ENCODE measurements at regions not wholly inside any gene's neighbourhood (a gene's known extent, or its start where the extent isn't known, plus 50 kb on each side); places are given as distances from the start of the nearest gene placed in this dataset.

DNA sequence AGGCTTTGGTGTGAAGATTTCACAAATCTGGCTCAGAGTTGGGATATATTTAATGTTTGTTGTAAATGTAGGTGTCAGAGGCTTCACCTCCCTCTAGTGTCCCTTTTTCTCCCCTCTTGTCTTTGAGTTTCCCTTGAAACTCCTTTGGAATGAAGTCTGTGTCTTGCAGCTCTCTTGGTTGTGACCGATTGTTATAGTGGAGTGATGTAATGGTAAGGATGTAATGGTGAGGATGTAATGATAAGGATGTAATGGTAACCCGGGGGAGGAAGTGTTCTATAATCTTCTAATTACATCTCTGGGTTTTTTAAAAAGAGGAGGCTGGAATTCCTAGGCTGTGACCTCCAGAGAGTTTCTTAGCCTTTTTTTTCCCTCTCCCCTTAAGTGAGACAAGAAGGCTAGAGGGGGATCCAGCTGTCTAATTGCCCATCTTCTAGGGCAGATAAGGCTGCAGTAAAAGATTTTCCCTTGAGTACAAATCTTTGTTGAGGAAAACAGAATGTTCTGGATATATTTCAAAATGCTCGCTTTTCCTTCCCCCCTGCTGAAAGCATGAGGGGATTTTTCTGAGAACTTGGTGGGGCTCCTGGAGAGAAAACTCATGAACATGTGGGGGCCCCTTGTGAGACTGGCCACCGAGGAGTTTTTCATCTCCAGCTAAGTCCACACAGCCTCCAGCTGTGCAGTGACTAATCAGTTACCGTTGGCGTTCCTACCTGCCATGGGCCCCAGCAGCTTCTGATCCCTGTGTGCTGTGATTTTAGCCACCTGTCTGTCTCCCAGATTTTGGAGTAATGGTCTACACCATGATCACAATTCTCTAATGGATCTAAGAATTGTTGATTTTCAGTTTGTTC is 156.7 kb upstream of the PMEPA1 start:
- no peak overlapping the region for H3K4me3 ChIP-seq
- H3K27me3 ChIP-seq (ENCODE audit: low read depth): peaks cover 41% of the 10 kb centered on the region
- no peaks in the 10 kb centered on the region for H3K4me1 ChIP-seq
- no peak for DNase-seq
- TF ChIP-seq, protein P1, sequence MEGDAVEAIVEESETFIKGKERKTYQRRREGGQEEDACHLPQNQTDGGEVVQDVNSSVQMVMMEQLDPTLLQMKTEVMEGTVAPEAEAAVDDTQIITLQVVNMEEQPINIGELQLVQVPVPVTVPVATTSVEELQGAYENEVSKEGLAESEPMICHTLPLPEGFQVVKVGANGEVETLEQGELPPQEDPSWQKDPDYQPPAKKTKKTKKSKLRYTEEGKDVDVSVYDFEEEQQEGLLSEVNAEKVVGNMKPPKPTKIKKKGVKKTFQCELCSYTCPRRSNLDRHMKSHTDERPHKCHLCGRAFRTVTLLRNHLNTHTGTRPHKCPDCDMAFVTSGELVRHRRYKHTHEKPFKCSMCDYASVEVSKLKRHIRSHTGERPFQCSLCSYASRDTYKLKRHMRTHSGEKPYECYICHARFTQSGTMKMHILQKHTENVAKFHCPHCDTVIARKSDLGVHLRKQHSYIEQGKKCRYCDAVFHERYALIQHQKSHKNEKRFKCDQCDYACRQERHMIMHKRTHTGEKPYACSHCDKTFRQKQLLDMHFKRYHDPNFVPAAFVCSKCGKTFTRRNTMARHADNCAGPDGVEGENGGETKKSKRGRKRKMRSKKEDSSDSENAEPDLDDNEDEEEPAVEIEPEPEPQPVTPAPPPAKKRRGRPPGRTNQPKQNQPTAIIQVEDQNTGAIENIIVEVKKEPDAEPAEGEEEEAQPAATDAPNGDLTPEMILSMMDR (IDR thresholded peaks at IDR 0.05; ENCODE audit: borderline replicate concordance): no peak
- intact Hi-C loops (cut with micrococcal nuclease): no loop called here
- no peak overlapping the region for H3K27ac ChIP-seq (replicated peaks)
- peaks cover 6% of the 10 kb centered on the region for H3K9me3 ChIP-seq (replicated peaks)
- no peaks in the 10 kb centered on the region for H3K36me3 ChIP-seq

DNA sequence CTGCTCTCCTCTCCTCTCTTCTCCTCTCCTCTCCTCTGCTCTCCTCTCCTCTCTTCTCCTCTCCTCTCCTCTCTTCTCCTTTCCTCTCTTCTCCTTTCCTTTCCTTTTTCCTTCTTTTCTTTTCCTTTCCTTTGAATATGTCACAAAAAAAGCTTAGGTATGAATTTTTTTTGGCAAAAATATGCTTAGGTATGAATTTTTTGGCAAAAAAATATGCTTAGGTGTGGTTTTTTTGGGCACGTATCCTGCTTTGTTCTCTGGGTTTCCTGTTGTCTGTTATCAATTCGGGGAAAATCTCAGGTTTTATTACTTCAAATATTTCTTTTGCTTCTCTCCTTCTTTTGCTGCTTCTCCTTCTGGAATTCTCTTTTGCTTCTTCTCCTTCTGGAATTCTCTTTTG is 155.5 kb upstream of the PMEPA1 start:
- Histone ChIP-seq H3K36me3 (no peaks in the 10 kb centered on the region), H3K4me1 (no peaks in the 10 kb centered on the region), H3K27ac (replicated peaks) (no peak overlapping the region), H3K4me3 (no peak overlapping the region), H3K9me3 (replicated peaks) (peaks cover 6% of the 10 kb centered on the region), H3K27me3 (ENCODE audit: low read depth) (peaks cover 31% of the 10 kb centered on the region)
- intact Hi-C loops (cut with micrococcal nuclease): no loop called here
- TF ChIP-seq, protein P1 (IDR thresholded peaks at IDR 0.05; ENCODE audit: borderline replicate concordance): no peak
- DNase-seq: no peak

- intact Hi-C loops (cut with micrococcal nuclease): no loop called here
- Histone ChIP-seq H3K27ac (replicated peaks) (no peak overlapping the region), H3K4me1 (no peaks in the 10 kb centered on the region), H3K27me3 (ENCODE audit: low read depth) (no peaks in the 10 kb centered on the region), H3K9me3 (replicated peaks) (peaks cover 6% of the 10 kb centered on the region), H3K36me3 (no peaks in the 10 kb centered on the region), H3K4me3 (no peak overlapping the region)
- TF ChIP-seq, protein P1 (IDR thresholded peaks at IDR 0.05; ENCODE audit: borderline replicate concordance): no peak
- no peak for DNase-seq
These were observed 150.8 kb upstream of the PMEPA1 start for GRCh38 chr20:57860576-57860975.

DNA sequence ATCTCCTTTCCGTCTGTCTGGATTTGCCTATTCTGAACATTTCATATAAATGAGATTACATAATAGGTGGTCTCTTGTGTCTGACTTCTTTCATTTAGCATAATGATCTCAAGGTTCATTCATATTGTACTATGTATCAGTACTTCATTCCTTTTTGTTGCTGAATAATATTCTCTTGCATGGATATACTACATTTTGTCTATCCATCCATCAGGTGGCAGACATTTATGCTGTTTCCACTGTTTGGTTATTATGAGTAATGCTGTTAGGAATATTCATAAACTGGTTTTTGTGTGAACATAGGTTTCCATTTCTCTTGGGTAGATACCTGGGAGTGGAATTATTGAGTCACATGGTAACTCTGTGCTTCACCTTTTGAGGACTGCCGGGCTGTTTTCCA is 148.2 kb upstream of the PMEPA1 start:
- no peak overlapping the region for H3K27ac ChIP-seq (replicated peaks)
- DNase-seq: no peak
- no peaks in the 10 kb centered on the region for H3K9me3 ChIP-seq (replicated peaks)
- intact Hi-C loops (cut with micrococcal nuclease): no loop called here
- TF ChIP-seq, protein P1 (IDR thresholded peaks at IDR 0.05; ENCODE audit: borderline replicate concordance): no peak
- H3K27me3 ChIP-seq (ENCODE audit: low read depth): no peaks in the 10 kb centered on the region
- no peaks in the 10 kb centered on the region for H3K36me3 ChIP-seq
- H3K4me1 ChIP-seq: no peaks in the 10 kb centered on the region
- H3K4me3 ChIP-seq: no peak overlapping the region

- H3K27me3 ChIP-seq (ENCODE audit: low read depth): no peaks in the 10 kb centered on the region
- intact Hi-C loops (cut with micrococcal nuclease): no loop called here
- DNase-seq: no peak
- TF ChIP-seq, protein P1 (IDR thresholded peaks at IDR 0.05; ENCODE audit: borderline replicate concordance): no peak
- H3K27ac ChIP-seq (replicated peaks): no peak overlapping the region
- no peaks in the 10 kb centered on the region for H3K4me1 ChIP-seq
- no peaks in the 10 kb centered on the region for H3K9me3 ChIP-seq (replicated peaks)
- no peak overlapping the region for H3K4me3 ChIP-seq
- H3K36me3 ChIP-seq: no peaks in the 10 kb centered on the region
These were observed 147.3 kb upstream of the PMEPA1 start for GRCh38 chr20:57857118-57857517.

Measured in left ventricle myocardium inferior (tissue), 1 donor.